ENCODE measurements at regions not wholly inside any gene's neighbourhood (a gene's known extent, or its start where the extent isn't known, plus 50 kb on each side); places are given as distances from the start of the nearest gene placed in this dataset.

GRCh38 chr6:81853975-81854374, 101.5 kb upstream of the TENT5A start:
- no peak for TF ChIP-seq CTCF (IDR thresholded peaks at IDR 0.05)
- TF ChIP-seq POLR2A (IDR thresholded peaks at IDR 0.05), result no peak
